ENCODE measurements at regions not wholly inside any gene's neighbourhood (a gene's known extent, or its start where the extent isn't known, plus 50 kb on each side); places are given as distances from the start of the nearest gene placed in this dataset.

DNA sequence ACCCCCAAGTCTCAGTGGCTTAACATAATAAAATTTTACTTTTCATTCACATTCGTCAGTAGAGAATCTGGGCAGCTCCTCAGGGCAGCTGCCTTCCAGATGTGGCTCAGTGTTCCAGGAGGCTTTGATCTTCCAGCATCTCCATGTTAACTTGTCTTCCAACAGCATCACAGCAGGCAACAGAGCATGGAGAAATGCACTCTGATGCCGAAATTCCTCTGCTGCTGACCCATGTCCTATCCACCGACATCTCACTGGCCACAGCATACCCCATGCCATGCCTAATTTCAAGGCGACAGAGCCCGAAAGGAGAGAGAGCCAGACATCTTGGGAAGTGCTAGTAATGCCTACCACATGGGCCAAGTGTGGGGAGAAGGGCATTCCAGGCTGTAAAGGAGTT is 64.9 kb upstream of the MEDAG start:
- no peak overlapping the region for H3K4me3 ChIP-seq (ENCODE audit: low read depth, low read length)
- CTCF ChIA-PET, result no interaction called here
- no peak for DNase-seq (ENCODE audit: low read depth, low spot score)
- POLR2A ChIA-PET, result no interaction called here
- TF ChIP-seq, protein P1, sequence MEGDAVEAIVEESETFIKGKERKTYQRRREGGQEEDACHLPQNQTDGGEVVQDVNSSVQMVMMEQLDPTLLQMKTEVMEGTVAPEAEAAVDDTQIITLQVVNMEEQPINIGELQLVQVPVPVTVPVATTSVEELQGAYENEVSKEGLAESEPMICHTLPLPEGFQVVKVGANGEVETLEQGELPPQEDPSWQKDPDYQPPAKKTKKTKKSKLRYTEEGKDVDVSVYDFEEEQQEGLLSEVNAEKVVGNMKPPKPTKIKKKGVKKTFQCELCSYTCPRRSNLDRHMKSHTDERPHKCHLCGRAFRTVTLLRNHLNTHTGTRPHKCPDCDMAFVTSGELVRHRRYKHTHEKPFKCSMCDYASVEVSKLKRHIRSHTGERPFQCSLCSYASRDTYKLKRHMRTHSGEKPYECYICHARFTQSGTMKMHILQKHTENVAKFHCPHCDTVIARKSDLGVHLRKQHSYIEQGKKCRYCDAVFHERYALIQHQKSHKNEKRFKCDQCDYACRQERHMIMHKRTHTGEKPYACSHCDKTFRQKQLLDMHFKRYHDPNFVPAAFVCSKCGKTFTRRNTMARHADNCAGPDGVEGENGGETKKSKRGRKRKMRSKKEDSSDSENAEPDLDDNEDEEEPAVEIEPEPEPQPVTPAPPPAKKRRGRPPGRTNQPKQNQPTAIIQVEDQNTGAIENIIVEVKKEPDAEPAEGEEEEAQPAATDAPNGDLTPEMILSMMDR (IDR thresholded peaks at IDR 0.05; ENCODE audit: insufficient read depth, low read length, missing control alignments), result no peak

DNA sequence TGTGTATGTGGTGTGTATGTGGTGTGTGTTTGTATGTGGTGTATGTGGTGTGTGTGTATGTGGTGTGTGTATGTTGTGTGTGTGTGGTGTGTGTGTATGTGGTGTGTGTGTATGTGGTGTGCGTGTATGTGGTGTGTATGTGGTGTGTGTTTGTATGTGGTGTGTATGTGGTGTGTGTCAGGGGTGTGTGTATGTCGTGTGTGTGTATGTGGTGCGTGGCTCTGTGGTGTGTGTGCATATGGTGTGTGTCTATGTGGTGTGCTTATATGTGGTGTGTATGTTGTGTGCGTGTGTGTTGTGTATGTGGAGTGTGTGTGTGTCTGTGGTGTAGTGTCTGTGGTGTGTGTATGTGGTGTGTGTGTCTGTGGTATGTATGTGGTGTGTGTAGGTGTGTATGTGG is 62.5 kb upstream of the MEDAG start:
- ChIA-PET POLR2A (no interaction called here), CTCF (no interaction called here)
- TF ChIP-seq, protein P1 (IDR thresholded peaks at IDR 0.05; ENCODE audit: insufficient read depth, low read length, missing control alignments), result no peak
- no peak overlapping the region for H3K4me3 ChIP-seq (ENCODE audit: low read depth, low read length)
- no peak for DNase-seq (ENCODE audit: low read depth, low spot score)

DNA sequence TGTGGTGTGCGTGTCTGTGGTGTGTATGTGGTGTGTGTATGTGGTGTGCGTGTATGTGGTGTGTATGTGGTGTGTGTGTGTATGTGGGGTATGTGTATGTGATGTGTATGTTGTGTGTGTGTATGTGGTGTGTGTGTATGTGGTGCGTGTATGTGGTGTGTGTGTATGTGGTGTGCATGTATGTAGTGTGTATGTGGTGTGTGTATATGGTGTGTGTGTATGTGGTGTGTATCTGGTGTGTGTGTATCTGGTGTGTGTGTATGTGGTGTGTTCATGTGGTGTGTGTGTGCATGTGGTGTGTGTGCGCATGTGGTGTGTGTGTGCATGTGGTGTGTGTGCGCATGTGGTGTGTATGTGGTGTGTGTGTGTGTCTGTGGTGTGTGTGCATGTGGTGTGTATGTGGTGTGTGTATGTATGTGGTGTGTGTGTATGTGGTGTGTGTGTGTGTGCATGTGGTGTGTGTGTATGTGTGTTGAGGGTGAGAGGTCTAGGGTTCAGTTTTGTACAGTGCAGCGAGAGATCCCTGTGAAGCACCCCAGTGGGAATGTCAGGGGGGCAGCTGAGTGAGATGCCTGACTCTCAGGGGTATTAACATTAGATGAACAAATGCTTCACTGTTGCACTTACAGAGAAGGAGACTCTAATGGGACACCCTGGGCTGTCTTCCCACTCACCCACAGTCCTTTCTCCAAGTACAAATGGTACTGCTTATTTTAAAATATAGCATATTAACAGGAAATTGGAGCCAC is 61.3 kb upstream of the MEDAG start:
- TF ChIP-seq, protein P1 (IDR thresholded peaks at IDR 0.05; ENCODE audit: insufficient read depth, low read length, missing control alignments), result no peak
- no peak overlapping the region for H3K4me3 ChIP-seq (ENCODE audit: low read depth, low read length)
- CTCF ChIA-PET, result interaction anchor here (1.2 kb wide), 1 partner anchor 53 kb away, joined by 3 read pairs; no protein-coding TSS in a partner anchor
- POLR2A ChIA-PET, result no interaction called here
- DNase-seq (ENCODE audit: low read depth, low spot score), result no peak

DNA sequence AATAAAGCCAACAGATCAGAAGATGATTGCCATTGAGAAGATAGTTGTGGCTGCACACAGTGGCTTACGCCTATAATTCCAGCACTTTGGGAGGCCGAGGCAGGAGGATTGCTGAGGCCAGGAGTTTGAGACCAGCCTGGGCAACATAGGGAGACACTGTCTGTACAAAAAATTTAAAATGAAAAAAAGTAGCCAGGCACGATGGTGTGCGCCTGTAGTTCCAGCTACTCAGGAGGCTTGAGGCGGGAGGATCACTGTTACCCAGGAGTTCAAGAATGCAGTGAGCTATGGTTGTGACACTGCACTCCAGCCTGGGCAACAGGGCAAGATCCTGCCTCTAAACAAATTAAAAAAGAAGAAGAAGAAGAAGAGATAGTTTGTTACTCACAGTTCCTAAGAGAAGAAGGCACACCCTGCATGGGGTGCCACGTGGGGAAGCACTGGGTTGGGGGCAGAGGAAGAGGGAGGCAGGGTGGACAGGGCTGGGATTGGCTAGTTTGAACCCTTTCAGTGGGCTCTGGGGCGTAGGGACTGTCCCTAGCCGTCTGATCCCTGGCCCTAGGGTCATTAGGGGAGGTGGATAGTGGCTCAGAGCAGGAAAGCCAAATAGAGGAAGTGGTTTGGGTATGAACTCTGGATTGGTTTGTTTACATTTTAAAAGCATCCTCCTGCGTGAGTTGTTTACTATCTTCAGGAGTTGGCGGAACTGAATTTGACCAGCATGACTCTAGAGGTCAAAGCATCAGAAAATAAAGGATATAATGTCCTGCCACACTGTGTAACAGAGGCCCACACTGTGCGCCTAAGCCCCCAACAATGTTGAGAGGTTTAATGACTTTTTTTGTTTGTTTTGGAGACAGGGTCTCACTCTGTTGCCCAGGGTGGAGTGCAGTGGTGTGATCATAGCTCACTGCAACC is 60.5 kb upstream of the MEDAG start:
- H3K4me3 ChIP-seq (ENCODE audit: low read depth, low read length), result no peak overlapping the region
- POLR2A ChIA-PET, result no interaction called here
- DNase-seq (ENCODE audit: low read depth, low spot score), result no peak
- TF ChIP-seq, protein P1 (IDR thresholded peaks at IDR 0.05; ENCODE audit: insufficient read depth, low read length, missing control alignments), result no peak
- CTCF ChIA-PET, result interaction anchor here (1.2 to 6.9 kb wide), 5 partner anchors 21 to 199 kb away, joined by 3 to 46 read pairs (median 4); no protein-coding TSS in a partner anchor

DNA sequence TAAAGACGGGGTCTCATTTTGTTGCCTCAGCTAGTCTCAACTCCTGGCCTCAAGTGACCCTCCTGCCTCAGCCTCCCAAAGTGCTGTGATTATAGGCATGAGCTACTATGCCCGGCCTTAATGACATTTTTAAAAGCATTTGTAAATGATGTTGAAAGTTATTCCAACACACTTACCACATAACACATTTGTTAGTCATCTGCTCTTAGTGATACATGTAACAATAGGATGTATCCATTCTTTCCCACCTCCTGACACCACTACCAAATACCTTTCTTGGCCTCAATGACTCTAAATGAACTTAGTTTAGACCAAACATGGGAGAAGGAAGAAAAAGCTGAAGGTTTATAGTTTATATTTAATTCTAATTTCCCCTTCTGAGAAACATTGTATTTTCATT is 59.8 kb upstream of the MEDAG start:
- ChIA-PET POLR2A (no interaction called here), CTCF (interaction anchor here (1.2 to 6.9 kb wide), 5 partner anchors 20 to 198 kb away, joined by 3 to 46 read pairs (median 4); no protein-coding TSS in a partner anchor)
- no peak overlapping the region for H3K4me3 ChIP-seq (ENCODE audit: low read depth, low read length)
- DNase-seq (ENCODE audit: low read depth, low spot score), result no peak
- TF ChIP-seq, protein P1 (IDR thresholded peaks at IDR 0.05; ENCODE audit: insufficient read depth, low read length, missing control alignments), result no peak

DNA sequence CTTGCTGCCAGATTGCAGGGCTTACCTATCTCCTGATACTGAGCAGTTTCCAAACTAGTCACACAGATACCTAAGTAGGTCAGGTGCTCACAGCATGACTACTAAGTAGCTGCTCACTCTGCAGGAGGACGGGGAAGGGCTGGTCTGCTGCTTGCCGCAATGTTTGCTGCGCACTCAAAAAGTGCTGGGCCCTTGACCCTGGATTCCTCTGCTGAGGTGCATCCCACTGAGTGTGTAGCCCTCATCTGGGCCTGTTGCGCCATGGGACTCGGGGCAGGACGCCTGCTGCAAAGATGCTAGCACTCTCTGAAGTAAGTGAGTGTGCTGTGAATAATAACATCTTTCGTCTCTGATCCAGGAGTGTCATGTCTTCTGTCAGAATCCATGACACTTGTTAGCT is 59.2 kb upstream of the MEDAG start:
- DNase-seq (ENCODE audit: low read depth, low spot score), result no peak
- TF ChIP-seq, protein P1 (IDR thresholded peaks at IDR 0.05; ENCODE audit: insufficient read depth, low read length, missing control alignments), result no peak
- ChIA-PET CTCF (interaction anchor here (0.9 to 6.9 kb wide), 6 partner anchors 9 to 198 kb away, joined by 3 to 46 read pairs (median 4); no protein-coding TSS in a partner anchor), POLR2A (interaction anchor here (1.0 to 1.1 kb wide), 2 partner anchors 8 to 10 kb away, joined by 3 read pairs; no protein-coding TSS in a partner anchor)
- H3K4me3 ChIP-seq (ENCODE audit: low read depth, low read length), result no peak overlapping the region
